ENCODE measurements at regions not wholly inside any gene's neighbourhood (a gene's known extent, or its start where the extent isn't known, plus 50 kb on each side); places are given as distances from the start of the nearest gene placed in this dataset.

- TF ChIP-seq EP300 (IDR thresholded peaks at IDR 0.05) = no peak
- TF ChIP-seq POLR2A (IDR thresholded peaks at IDR 0.05) = no peak
Observed at GRCh38 chr16:60204181-60204580, 1470.1 kb upstream of the GOT2 start.

All from upper lobe of left lung (tissue), 4 donors.